Left lung (tissue), 4 donors: ENCODE measurements at regions not wholly inside any gene's neighbourhood (a gene's known extent, or its start where the extent isn't known, plus 50 kb on each side); places are given as distances from the start of the nearest gene placed in this dataset.

Experiments
- ATAC-seq: fragments of 200-7000 bp; cut with Tn5 transposase; one replicate; pipeline ENCODE4 v1.9.1; 2020; ENCODE audit warnings: moderate library complexity
- DNase-seq, 4 donors: peaks; one replicate each; pipeline ENCODE4 v3.0.0-alpha.2; 2013 to 2020
- H3K27ac ChIP-seq, 2 donors: fragments of 200-600 bp; sonication (generic) in 1 of 2; one replicate each; pipeline versions ENCODE4 v1.5.0 to v1.8.0; 2020 to 2021
- H3K27me3 ChIP-seq, 2 donors: fragments of 200-600 bp; sonication (generic) in 1 of 2; one replicate each; pipeline versions ENCODE4 v1.5.0 to v1.8.0; 2020 to 2021
- H3K36me3 ChIP-seq, 2 donors: fragments of 200-600 bp; sonication (generic) in 1 of 2; one replicate each; pipeline versions ENCODE4 v1.5.0 to v1.8.0; 2020 to 2021
- H3K4me1 ChIP-seq, 2 donors: fragments of 200-600 bp; one replicate each; pipeline ENCODE4 v1.8.0; 2021
- H3K4me3 ChIP-seq, 2 donors: fragments of 200-600 bp; sonication (generic) in 1 of 2; one replicate each; pipeline versions ENCODE4 v1.5.0 to v1.8.0; 2020 to 2021; ENCODE audit warnings: mild to moderate bottlenecking in 1 of 2
- H3K9me3 ChIP-seq, 2 donors: fragments of 200-600 bp; sonication (generic) in 1 of 2; one replicate each; pipeline versions ENCODE4 v1.5.0 to v1.8.0; 2020 to 2021
- intact Hi-C, 2 donors: fragments of 100-400 bp; cut with DNase I; formaldehyde crosslinking; loops; one replicate each; pipeline versions ENCODE4 v1.11.2 to v1.14.2; 2022
- TF ChIP-seq, protein P1 (sequence below), 2 donors: fragments of 200-600 bp; sonication (generic) in 1 of 2; IDR thresholded peaks; one replicate each; pipeline versions ENCODE4 v1.5.0 to v1.8.0; 2021; ENCODE audit warnings: antibody characterized with exemption in 2 of 2
- donor health status: DM: no; HTN: yes; CAD: no.
- donor health status: DM: no; HTN: no; CAD: no.

DNA sequence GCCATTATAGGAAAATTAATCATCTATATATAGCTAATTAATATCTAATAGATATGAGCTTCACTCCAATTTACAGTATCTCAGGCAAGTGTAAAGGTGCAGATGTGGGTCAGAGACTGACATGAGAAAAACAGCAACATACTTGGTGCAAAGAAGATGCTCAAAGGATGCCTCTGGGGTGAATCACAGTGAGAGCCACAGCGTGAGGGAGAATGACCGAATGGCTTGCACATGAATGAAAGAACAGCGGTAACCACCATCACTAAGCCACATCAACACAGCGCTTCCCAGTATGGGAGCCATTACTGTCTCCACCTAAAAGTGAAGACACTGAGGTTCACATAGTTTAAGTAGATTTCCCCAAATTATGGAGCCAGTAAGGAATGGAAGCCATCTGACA is 423.4 kb upstream of the ID2 start:
- no peaks in the 10 kb centered on the region for H3K4me1 ChIP-seq
- ATAC-seq (no peak), DNase-seq (no peak)
- H3K4me3 ChIP-seq, result no peak overlapping the region
- TF ChIP-seq, protein P1, sequence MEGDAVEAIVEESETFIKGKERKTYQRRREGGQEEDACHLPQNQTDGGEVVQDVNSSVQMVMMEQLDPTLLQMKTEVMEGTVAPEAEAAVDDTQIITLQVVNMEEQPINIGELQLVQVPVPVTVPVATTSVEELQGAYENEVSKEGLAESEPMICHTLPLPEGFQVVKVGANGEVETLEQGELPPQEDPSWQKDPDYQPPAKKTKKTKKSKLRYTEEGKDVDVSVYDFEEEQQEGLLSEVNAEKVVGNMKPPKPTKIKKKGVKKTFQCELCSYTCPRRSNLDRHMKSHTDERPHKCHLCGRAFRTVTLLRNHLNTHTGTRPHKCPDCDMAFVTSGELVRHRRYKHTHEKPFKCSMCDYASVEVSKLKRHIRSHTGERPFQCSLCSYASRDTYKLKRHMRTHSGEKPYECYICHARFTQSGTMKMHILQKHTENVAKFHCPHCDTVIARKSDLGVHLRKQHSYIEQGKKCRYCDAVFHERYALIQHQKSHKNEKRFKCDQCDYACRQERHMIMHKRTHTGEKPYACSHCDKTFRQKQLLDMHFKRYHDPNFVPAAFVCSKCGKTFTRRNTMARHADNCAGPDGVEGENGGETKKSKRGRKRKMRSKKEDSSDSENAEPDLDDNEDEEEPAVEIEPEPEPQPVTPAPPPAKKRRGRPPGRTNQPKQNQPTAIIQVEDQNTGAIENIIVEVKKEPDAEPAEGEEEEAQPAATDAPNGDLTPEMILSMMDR (IDR thresholded peaks at IDR 0.05), result no peak
- H3K27me3 ChIP-seq, result no peaks in the 10 kb centered on the region
- H3K27ac ChIP-seq, result no peak overlapping the region
- no peaks in the 10 kb centered on the region for H3K9me3 ChIP-seq
- intact Hi-C loops, result no loop called here
- H3K36me3 ChIP-seq, result no peaks in the 10 kb centered on the region

DNA sequence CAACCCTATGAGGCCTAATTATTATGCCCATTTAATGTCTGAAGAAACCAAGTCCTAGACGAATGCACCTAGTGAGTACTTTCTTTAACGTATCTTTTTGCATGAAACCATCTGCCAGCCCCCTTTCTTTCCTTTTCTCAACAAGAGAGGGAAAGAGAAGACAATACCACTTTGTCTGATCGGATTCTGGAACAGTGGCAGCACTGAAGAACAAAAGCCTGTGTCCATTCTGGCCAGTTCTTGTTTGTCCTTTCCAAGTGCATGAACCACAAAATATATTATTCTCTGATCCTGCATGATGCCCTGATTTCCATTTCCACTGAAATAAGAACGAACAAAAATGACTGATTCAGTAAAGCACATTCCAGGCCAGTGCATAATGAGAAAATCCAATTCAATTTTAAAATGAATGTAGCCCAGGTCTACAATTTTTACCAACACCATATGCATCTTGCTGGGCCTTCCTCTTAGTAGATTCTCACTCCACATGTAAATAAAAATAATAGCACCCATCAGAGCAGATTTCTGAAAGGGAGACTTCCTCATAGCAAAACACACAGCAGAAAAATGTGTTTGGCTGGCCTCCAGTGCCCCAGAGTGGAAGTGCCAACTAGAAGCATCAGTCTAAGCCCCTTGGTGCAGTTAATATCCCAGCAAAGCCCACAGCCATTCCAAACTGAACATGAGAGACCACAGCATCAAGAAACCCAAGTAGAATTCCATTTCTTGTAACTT is 422.6 kb upstream of the ID2 start:
- no peak for ATAC-seq
- Histone ChIP-seq H3K4me1 (no peaks in the 10 kb centered on the region), H3K27ac (no peak overlapping the region), H3K9me3 (no peaks in the 10 kb centered on the region), H3K36me3 (no peaks in the 10 kb centered on the region), H3K27me3 (no peaks in the 10 kb centered on the region), H3K4me3 (no peak overlapping the region)
- intact Hi-C loops, result no loop called here
- TF ChIP-seq, protein P1 (IDR thresholded peaks at IDR 0.05), result no peak
- no peak for DNase-seq

DNA sequence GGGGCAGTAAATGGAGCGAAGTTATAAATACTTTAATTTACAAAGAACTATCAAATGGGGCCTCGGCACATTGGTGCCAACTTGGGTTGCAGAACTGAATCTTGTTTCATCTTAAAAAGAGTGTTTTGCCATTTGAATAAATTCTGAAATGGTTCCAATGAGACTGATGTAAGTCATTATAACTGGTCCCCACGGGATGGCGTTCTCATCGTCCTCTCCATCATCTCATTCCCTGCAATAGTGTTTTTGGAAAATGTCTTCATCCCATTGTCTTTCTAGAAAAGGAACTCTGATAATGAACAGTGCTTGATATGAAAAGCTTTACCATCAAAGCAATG is 422.0 kb upstream of the ID2 start:
- intact Hi-C loops, result no loop called here
- Histone ChIP-seq H3K4me1 (no peaks in the 10 kb centered on the region), H3K4me3 (no peak overlapping the region), H3K27ac (no peak overlapping the region), H3K9me3 (no peaks in the 10 kb centered on the region), H3K36me3 (no peaks in the 10 kb centered on the region), H3K27me3 (no peaks in the 10 kb centered on the region)
- DNase-seq, result no peak
- no peak for ATAC-seq
- TF ChIP-seq, protein P1 (IDR thresholded peaks at IDR 0.05), result no peak

DNA sequence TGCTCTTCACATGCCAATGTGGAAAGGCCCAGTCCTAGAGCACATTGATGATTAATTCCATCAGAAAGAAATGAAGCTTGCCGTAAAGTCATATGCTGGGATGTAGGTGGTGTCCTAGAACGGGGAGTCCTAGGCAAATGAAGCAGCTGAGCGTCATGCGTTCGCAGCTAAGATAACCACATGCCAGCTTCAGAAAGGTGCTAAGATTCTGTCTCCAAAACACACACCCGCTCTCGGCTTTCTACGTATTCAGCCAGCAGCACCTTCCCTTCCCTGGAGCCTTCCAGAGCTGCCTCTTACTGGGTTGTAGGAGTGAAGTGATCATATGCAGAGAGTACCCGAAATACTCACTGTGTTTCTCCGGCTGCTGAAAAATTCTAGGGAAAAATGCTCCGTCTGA is 421.6 kb upstream of the ID2 start:
- Histone ChIP-seq H3K27me3 (no peaks in the 10 kb centered on the region), H3K27ac (no peak overlapping the region), H3K4me3 (no peak overlapping the region), H3K4me1 (no peaks in the 10 kb centered on the region), H3K36me3 (no peaks in the 10 kb centered on the region), H3K9me3 (no peaks in the 10 kb centered on the region)
- intact Hi-C loops, result no loop called here
- ATAC-seq (no peak), DNase-seq (no peak)
- TF ChIP-seq, protein P1 (IDR thresholded peaks at IDR 0.05), result no peak

DNA sequence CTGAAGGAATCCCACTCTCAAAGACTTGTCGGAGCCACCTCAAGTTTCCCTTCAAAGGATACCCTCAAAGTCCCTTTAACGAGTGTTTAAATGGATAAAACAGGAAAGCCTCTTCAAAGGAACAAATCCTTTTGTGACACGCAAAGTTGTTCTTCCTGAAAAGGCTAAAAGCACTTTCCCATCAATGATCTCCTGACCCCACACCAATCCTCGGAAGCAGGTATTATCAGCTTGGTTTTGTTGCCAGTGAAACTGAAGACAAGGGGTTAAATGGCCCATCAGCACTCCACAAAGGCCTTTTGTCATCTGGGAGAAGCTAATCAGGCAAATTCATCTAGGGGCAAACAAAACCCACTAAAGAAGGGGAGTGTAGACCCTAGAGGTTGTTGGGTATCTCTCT is 418.0 kb upstream of the ID2 start:
- Histone ChIP-seq H3K4me3 (no peak overlapping the region), H3K27me3 (no peaks in the 10 kb centered on the region), H3K27ac (no peak overlapping the region), H3K4me1 (no peaks in the 10 kb centered on the region), H3K36me3 (no peaks in the 10 kb centered on the region), H3K9me3 (no peaks in the 10 kb centered on the region)
- TF ChIP-seq, protein P1 (IDR thresholded peaks at IDR 0.05), result no peak
- ATAC-seq (no peak), DNase-seq (no peak)
- intact Hi-C loops, result no loop called here
